ENCODE measurements at regions not wholly inside any gene's neighbourhood (a gene's known extent, or its start where the extent isn't known, plus 50 kb on each side); places are given as distances from the start of the nearest gene placed in this dataset.

DNA sequence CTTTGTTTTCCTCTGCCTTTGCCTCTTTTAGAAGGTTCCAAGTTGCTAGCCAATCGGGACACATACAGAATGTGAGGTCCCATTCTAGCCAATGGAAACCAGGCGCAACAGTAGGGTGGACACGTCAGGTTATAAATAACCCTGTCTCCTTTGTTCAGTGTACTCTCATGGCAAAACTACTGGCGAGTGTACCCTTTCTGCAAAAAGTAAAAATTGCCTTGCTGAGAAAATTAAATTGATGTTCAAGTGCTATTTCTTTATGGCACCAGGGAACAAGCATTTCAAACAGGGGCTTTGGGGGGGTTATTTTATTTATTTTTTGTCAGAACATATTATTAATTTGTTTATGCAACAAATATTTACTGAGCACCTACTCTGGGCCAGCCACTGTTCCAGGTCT lies 123.6 kb upstream of the SRSF6 start:
- no peak for TF ChIP-seq POLR2A (IDR thresholded peaks at IDR 0.05)
- TF ChIP-seq, protein P1, sequence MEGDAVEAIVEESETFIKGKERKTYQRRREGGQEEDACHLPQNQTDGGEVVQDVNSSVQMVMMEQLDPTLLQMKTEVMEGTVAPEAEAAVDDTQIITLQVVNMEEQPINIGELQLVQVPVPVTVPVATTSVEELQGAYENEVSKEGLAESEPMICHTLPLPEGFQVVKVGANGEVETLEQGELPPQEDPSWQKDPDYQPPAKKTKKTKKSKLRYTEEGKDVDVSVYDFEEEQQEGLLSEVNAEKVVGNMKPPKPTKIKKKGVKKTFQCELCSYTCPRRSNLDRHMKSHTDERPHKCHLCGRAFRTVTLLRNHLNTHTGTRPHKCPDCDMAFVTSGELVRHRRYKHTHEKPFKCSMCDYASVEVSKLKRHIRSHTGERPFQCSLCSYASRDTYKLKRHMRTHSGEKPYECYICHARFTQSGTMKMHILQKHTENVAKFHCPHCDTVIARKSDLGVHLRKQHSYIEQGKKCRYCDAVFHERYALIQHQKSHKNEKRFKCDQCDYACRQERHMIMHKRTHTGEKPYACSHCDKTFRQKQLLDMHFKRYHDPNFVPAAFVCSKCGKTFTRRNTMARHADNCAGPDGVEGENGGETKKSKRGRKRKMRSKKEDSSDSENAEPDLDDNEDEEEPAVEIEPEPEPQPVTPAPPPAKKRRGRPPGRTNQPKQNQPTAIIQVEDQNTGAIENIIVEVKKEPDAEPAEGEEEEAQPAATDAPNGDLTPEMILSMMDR (IDR thresholded peaks at IDR 0.05), result no peak

Data from lower leg skin (tissue), 3 donors.